ENCODE measurements at regions not wholly inside any gene's neighbourhood (a gene's known extent, or its start where the extent isn't known, plus 50 kb on each side); places are given as distances from the start of the nearest gene placed in this dataset.

- TF ChIP-seq, protein P1, sequence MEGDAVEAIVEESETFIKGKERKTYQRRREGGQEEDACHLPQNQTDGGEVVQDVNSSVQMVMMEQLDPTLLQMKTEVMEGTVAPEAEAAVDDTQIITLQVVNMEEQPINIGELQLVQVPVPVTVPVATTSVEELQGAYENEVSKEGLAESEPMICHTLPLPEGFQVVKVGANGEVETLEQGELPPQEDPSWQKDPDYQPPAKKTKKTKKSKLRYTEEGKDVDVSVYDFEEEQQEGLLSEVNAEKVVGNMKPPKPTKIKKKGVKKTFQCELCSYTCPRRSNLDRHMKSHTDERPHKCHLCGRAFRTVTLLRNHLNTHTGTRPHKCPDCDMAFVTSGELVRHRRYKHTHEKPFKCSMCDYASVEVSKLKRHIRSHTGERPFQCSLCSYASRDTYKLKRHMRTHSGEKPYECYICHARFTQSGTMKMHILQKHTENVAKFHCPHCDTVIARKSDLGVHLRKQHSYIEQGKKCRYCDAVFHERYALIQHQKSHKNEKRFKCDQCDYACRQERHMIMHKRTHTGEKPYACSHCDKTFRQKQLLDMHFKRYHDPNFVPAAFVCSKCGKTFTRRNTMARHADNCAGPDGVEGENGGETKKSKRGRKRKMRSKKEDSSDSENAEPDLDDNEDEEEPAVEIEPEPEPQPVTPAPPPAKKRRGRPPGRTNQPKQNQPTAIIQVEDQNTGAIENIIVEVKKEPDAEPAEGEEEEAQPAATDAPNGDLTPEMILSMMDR (IDR thresholded peaks at IDR 0.05), result no peak
- TF ChIP-seq POLR2A (IDR thresholded peaks at IDR 0.05), result no peak
These were observed 245.5 kb downstream of the PHLDA1 start for GRCh38 chr12:75786070-75786469.

All from thyroid gland (tissue), 4 donors.